ENCODE measurements at regions not wholly inside any gene's neighbourhood (a gene's known extent, or its start where the extent isn't known, plus 50 kb on each side); places are given as distances from the start of the nearest gene placed in this dataset.

- no peak for TF ChIP-seq EZH2 (IDR thresholded peaks at IDR 0.05; ENCODE audit: low read depth)
- TF ChIP-seq CTCF (conservative IDR thresholded peaks at IDR 0.05) = no peak
- Histone ChIP-seq H3K9me3 (ENCODE audit: insufficient read depth, low read depth) (no peaks in the 10 kb centered on the region), H3K4me1 (replicated peaks; ENCODE audit: insufficient read depth) (no peaks in the 10 kb centered on the region), H4K20me1 (ENCODE audit: insufficient read depth) (no peaks in the 10 kb centered on the region), H3K27ac (no peak overlapping the region), H3K79me2 (ENCODE audit: low read depth) (no peaks in the 10 kb centered on the region), H3K4me3 (no peak overlapping the region), H2AFZ (no peak overlapping the region), H3K9me2 (ENCODE audit: insufficient read depth) (no peaks in the 10 kb centered on the region), H3K27me3 (ENCODE audit: insufficient read depth, low read depth) (no peaks in the 10 kb centered on the region), H3F3A (ENCODE audit: insufficient read depth, low read depth) (no peaks in the 10 kb centered on the region), H3K4me2 (no peak overlapping the region), H3K36me3 (ENCODE audit: low read depth) (no peaks in the 10 kb centered on the region)
- intact Hi-C loops (cut with micrococcal nuclease; ENCODE audit: unreplicated experiment) = no loop called here
- BruUV-seq (replicated peaks) = no TSS peak
- DNase-seq = no peak
- ChIA-PET POLR2A (ENCODE audit: unreplicated experiment) (no interaction called here), CTCF (no interaction called here)
These were observed 125.0 kb downstream of the TBX22 start for GRCh38 chrX:80139564-80139963.

- DNase-seq = no peak
- Histone ChIP-seq H4K20me1 (ENCODE audit: insufficient read depth) (no peaks in the 10 kb centered on the region), H2AFZ (no peak overlapping the region), H3K27me3 (ENCODE audit: insufficient read depth, low read depth) (no peaks in the 10 kb centered on the region), H3K79me2 (ENCODE audit: low read depth) (no peaks in the 10 kb centered on the region), H3K4me2 (no peak overlapping the region), H3K27ac (no peak overlapping the region), H3K4me1 (replicated peaks; ENCODE audit: insufficient read depth) (no peaks in the 10 kb centered on the region), H3F3A (ENCODE audit: insufficient read depth, low read depth) (no peaks in the 10 kb centered on the region), H3K9me2 (ENCODE audit: insufficient read depth) (no peaks in the 10 kb centered on the region), H3K9me3 (ENCODE audit: insufficient read depth, low read depth) (no peaks in the 10 kb centered on the region), H3K4me3 (no peak overlapping the region), H3K36me3 (ENCODE audit: low read depth) (no peaks in the 10 kb centered on the region)
- TF ChIP-seq CTCF (conservative IDR thresholded peaks at IDR 0.05) = no peak
- no peak for TF ChIP-seq EZH2 (IDR thresholded peaks at IDR 0.05; ENCODE audit: low read depth)
- POLR2A ChIA-PET (ENCODE audit: unreplicated experiment) = no interaction called here
- no TSS peak for BruUV-seq (replicated peaks)
- CTCF ChIA-PET = no interaction called here
- intact Hi-C loops (cut with micrococcal nuclease; ENCODE audit: unreplicated experiment) = no loop called here
These were observed 156.0 kb downstream of the TBX22 start for GRCh38 chrX:80170581-80170980.

GRCh38 chrX:80173261-80173660 is 158.7 kb downstream of the TBX22 start:
- H3K27ac ChIP-seq = no peak overlapping the region
- H4K20me1 ChIP-seq (ENCODE audit: insufficient read depth) = no peaks in the 10 kb centered on the region
- BruUV-seq (replicated peaks) = no TSS peak
- ChIA-PET CTCF (no interaction called here), POLR2A (ENCODE audit: unreplicated experiment) (no interaction called here)
- H2AFZ ChIP-seq = no peak overlapping the region
- no peaks in the 10 kb centered on the region for H3K9me2 ChIP-seq (ENCODE audit: insufficient read depth)
- H3K27me3 ChIP-seq (ENCODE audit: insufficient read depth, low read depth) = no peaks in the 10 kb centered on the region
- H3K4me3 ChIP-seq = no peak overlapping the region
- no peaks in the 10 kb centered on the region for H3K36me3 ChIP-seq (ENCODE audit: low read depth)
- H3F3A ChIP-seq (ENCODE audit: insufficient read depth, low read depth) = no peaks in the 10 kb centered on the region
- H3K79me2 ChIP-seq (ENCODE audit: low read depth) = no peaks in the 10 kb centered on the region
- intact Hi-C loops (cut with micrococcal nuclease; ENCODE audit: unreplicated experiment) = no loop called here
- no peak overlapping the region for H3K4me2 ChIP-seq
- no peaks in the 10 kb centered on the region for H3K9me3 ChIP-seq (ENCODE audit: insufficient read depth, low read depth)
- no peak for DNase-seq
- no peak for TF ChIP-seq CTCF (conservative IDR thresholded peaks at IDR 0.05)
- no peak for TF ChIP-seq EZH2 (IDR thresholded peaks at IDR 0.05; ENCODE audit: low read depth)
- no peaks in the 10 kb centered on the region for H3K4me1 ChIP-seq (replicated peaks; ENCODE audit: insufficient read depth)
